Fibroblast of mammary gland (primary cell): ENCODE measurements at regions not wholly inside any gene's neighbourhood (a gene's known extent, or its start where the extent isn't known, plus 50 kb on each side); places are given as distances from the start of the nearest gene placed in this dataset.

Source experiments
- DNase-seq: peaks from one replicate; pipeline ENCODE4 v3.0.0-alpha.2; 2010; ENCODE audit warnings: low read depth
- H3K4me3 ChIP-seq: 2 replicates; pipeline ENCODE4 v1.5.1; 2011; ENCODE audit warnings: low read depth, mild to moderate bottlenecking, low read length, moderate library complexity; ENCODE audit not compliant: control insufficient read depth
- CTCF ChIP-seq: conservative IDR thresholded peaks from 2 replicates; pipeline ENCODE4 v1.5.1; 2011; ENCODE audit warnings: low read depth, low read length, inconsistent platforms; ENCODE audit not compliant: control insufficient read depth, insufficient read depth

GRCh38 chr16:72367851-72368250 is 195.9 kb upstream of the PMFBP1 start:
- H3K4me3 ChIP-seq = no peak overlapping the region
- TF ChIP-seq CTCF = no peak
- DNase-seq = peak; percentile 56

- TF ChIP-seq CTCF = no peak
- no peak overlapping the region for H3K4me3 ChIP-seq
- no peak for DNase-seq
These were observed 191.0 kb upstream of the PMFBP1 start for GRCh38 chr16:72362973-72363372.

DNA sequence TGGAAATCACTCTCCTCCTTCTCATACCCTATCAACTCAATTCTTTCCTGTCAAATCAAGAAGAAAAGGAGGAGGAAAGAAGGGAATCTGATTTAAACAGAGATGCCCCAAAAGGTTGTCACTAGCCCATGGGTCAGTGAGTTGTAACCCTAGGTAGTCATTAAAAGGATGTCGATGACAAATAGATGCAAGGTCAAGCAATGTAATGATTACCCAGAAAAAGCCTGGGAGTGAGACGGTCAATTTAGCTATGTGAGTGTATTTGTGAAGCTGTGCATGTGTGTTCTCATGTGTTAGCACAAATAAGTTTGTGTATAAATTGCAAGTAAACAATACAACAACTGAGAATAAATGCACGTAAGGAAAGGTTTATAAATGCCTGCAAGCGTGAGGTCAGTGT is 190.5 kb upstream of the PMFBP1 start:
- no peak for TF ChIP-seq CTCF

GRCh38 chr16:72357910-72358309 is 186.0 kb upstream of the PMFBP1 start:
- TF ChIP-seq CTCF = no peak
- H3K4me3 ChIP-seq = no peak overlapping the region
- peak; percentile 8 for DNase-seq

More for the DNA sequence above, 190.5 kb upstream of the PMFBP1 start:
- H3K4me3 ChIP-seq = no peak overlapping the region
- DNase-seq = no peak

GRCh38 chr16:72355561-72355960 is 183.6 kb upstream of the PMFBP1 start:
- no peak overlapping the region for H3K4me3 ChIP-seq
- DNase-seq = peak; percentile 58
- no peak for TF ChIP-seq CTCF

- no peak overlapping the region for H3K4me3 ChIP-seq
- TF ChIP-seq CTCF = no peak
- no peak for DNase-seq
These were observed 177.8 kb upstream of the PMFBP1 start for GRCh38 chr16:72349719-72350118.

GRCh38 chr16:72332926-72333325 is 161.0 kb upstream of the PMFBP1 start:
- no peak for TF ChIP-seq CTCF
- DNase-seq = no peak
- H3K4me3 ChIP-seq = no peak overlapping the region
